Effector memory CD4-positive, alpha-beta T cell (primary cell): ENCODE measurements at regions not wholly inside any gene's neighbourhood (a gene's known extent, or its start where the extent isn't known, plus 50 kb on each side); places are given as distances from the start of the nearest gene placed in this dataset.

Source experiments
- DNase-seq, 3 donors: peaks; one replicate each; pipeline ENCODE4 v3.0.0-alpha.2; 2020
- H3K27ac ChIP-seq: 2 replicates; pipeline ENCODE4 v1.7.0; 2013; ENCODE audit warnings: mild to moderate bottlenecking, low read length, moderate library complexity; ENCODE audit not compliant: insufficient read depth, poor library complexity, severe bottlenecking
- H3K27me3 ChIP-seq: replicated peaks from 2 replicates; pipeline ENCODE4 v1.7.0; 2013; ENCODE audit warnings: mild to moderate bottlenecking, low read length; ENCODE audit not compliant: insufficient read depth, control insufficient read depth, poor library complexity, severe bottlenecking
- H3K36me3 ChIP-seq: 2 replicates; pipeline ENCODE4 v1.7.0; 2013; ENCODE audit warnings: mild to moderate bottlenecking, low read length, moderate library complexity; ENCODE audit not compliant: control insufficient read depth, insufficient read depth
- H3K4me1 ChIP-seq: 2 replicates; pipeline ENCODE4 v1.7.0; 2013; ENCODE audit warnings: low read length, mild to moderate bottlenecking; ENCODE audit not compliant: control insufficient read depth, insufficient read depth, poor library complexity, severe bottlenecking
- H3K4me3 ChIP-seq: 2 replicates; pipeline ENCODE4 v1.7.0; 2013; ENCODE audit warnings: low read length, low read depth, mild to moderate bottlenecking; ENCODE audit not compliant: insufficient read depth, poor library complexity, severe bottlenecking
- H3K9me3 ChIP-seq: 2 replicates; pipeline ENCODE4 v1.7.0; 2013; ENCODE audit warnings: mild to moderate bottlenecking, low read length, moderate library complexity; ENCODE audit not compliant: control insufficient read depth

DNA sequence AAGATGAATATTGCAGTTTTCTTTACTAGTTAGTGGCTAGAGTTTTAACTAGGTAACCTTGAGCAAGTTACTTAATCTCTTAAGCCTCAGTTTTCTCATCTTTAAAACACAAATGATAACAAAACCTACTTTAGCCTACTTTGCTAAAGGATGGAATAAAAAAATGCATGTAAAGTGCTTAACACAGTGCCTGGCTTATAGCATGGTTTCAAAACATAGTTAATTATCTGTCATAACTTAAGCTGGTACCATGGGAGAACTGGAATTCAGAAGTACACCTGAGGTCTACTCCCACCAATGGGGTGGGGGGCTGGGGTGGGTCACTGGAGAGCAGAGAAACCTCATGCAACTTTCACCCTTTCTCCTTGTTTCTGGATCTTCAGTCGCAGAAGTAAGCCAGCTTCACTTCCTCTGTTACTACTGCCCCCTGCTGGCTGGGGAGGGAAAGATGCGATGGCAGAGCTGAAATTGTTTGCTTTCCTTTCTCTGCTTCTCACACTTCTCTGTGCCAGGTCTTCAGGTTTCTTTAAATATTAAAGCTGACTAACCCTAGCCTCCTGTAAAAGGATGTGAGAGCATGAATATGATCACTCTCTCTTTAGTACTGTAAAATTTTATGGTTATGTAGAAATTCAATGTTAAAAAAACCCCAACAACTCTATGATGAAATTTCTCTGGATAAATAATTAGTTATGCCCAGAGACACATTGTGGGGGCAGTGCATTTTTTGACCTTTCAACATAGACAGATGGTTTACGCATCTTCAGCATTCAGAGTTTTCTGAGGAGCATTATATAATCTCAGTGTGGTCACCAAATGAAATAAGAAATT lies 324.2 kb downstream of the HLX start:
- Histone ChIP-seq H3K27me3 (no peaks in the 10 kb centered on the region), H3K4me1 (no peaks in the 10 kb centered on the region), H3K4me3 (no peak overlapping the region), H3K27ac (no peak overlapping the region), H3K36me3 (no peaks in the 10 kb centered on the region), H3K9me3 (no peaks in the 10 kb centered on the region)
- DNase-seq, result peak in 2 of 3 donors; percentile 1 to 21

DNA sequence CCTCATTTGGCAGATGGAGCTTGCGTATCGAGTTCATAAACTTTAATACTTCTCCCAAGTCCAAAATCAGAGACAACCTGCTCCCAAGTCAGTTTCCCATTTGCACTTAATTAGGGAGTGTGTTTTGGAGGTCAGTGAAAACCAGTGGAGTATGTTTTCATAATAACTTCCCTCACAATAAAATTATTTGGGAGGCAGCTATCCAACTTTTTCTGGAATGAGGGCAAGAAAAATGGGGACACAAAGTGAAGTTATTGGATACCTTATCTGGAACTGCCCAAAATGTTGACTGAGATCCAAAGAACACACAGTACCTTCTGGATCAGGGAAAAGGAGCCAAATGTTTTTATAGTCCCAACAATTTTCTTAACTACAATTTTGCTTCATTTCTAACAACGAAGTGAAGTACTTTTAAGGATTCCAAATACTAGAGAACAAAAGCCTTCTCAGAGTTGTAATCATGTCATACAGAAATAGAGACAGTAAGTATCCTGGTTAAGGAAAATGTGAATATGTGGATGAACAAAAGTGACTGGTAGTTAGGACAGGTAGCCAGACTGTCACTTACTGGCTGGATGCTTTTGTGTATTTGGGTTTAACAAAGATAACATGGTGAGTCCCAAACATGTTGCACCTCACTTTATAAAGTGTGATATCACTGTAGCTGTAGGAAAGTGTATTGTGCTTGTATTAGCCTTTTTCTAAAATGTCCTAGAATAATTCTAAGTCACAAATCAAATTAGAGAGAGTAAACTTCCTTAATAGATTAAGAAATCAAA lies 325.0 kb downstream of the HLX start:
- no peaks in the 10 kb centered on the region for H3K36me3 ChIP-seq
- H3K4me1 ChIP-seq, result no peaks in the 10 kb centered on the region
- no peak overlapping the region for H3K27ac ChIP-seq
- no peaks in the 10 kb centered on the region for H3K27me3 ChIP-seq
- no peak for DNase-seq
- no peaks in the 10 kb centered on the region for H3K9me3 ChIP-seq
- H3K4me3 ChIP-seq, result no peak overlapping the region

DNA sequence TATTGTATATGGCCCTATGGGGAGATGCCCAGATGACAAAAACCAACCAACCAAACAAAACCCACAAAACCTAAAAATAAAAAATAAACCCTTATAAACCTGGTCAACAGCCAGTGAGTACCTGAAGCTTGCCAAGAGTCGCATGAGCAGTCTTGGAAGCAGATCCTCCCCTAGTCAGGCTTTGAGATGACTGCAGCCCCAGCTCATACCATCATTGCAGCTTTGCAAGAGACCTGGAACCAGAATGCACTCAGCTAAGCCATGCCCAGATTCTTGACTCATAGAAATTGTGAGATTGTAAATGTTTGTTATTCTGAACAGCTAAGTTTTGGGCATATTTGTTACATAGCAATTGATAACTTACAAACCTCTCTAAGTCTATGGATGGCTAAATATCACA lies 326.8 kb downstream of the HLX start:
- no peak for DNase-seq
- H3K4me3 ChIP-seq, result no peak overlapping the region
- no peaks in the 10 kb centered on the region for H3K27me3 ChIP-seq
- H3K36me3 ChIP-seq, result no peaks in the 10 kb centered on the region
- H3K9me3 ChIP-seq, result no peaks in the 10 kb centered on the region
- H3K4me1 ChIP-seq, result no peaks in the 10 kb centered on the region
- no peak overlapping the region for H3K27ac ChIP-seq

DNA sequence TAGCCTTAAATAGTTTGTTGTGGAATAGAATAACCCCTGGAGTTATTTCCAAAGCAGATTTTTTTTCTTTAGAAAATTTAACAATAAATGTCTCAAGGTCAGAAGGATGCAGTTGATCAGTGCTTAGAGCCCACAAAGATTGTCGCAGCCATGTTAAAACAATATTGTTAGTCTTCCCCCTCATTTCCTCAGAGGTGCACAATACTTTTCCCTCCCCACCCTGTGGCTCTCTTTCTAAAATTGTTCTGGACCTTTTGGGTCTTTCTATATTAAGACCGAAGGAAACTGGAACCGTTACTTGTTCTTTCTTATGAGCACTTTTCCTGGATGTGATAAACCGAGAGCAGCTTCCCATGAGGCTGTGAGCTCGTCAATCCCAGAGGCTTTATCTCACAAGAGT lies 333.7 kb downstream of the HLX start:
- Histone ChIP-seq H3K36me3 (no peaks in the 10 kb centered on the region), H3K27ac (no peak overlapping the region), H3K4me1 (no peaks in the 10 kb centered on the region), H3K27me3 (no peaks in the 10 kb centered on the region), H3K9me3 (no peaks in the 10 kb centered on the region), H3K4me3 (no peak overlapping the region)
- DNase-seq, result no peak

DNA sequence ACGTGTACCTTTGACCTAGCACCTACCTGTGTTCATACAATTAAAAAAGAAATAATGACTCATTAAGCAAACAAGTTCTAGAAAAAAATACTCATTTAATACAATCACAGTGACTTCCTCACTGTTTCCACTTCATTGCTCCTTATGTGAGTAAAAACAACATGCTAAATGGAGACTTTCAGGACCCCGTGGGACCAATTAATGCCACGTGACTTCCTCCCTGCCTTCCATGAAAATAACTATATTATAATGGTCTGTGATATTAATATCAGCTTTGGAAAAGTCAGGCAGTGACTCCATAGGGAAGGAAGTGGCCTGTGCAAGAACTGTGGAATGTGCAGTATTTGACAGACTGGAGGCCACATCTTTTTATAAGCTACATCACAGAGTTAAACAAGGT lies 337.8 kb downstream of the HLX start:
- Histone ChIP-seq H3K27me3 (no peaks in the 10 kb centered on the region), H3K27ac (no peak overlapping the region), H3K4me3 (no peak overlapping the region), H3K9me3 (no peaks in the 10 kb centered on the region), H3K4me1 (no peaks in the 10 kb centered on the region), H3K36me3 (no peaks in the 10 kb centered on the region)
- no peak for DNase-seq

DNA sequence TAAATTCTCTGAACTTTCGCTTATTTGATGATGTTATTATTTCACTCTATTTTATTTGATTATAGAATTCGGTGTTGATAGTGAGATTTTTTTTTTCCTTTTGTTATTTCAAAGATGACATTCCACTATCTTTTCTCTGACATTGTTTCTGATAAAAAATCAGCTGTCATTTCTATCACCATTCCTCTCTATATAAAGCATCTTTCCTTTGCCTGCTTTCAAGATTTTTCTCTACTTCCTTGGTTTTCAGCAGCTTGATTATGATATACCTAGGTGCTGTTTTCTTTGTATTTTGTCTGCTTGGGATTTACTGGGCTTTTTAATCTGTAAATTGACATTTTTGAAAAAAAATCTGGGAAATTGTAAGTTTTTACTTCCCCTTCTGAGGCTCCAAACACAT lies 344.0 kb downstream of the HLX start:
- Histone ChIP-seq H3K36me3 (no peaks in the 10 kb centered on the region), H3K27ac (no peak overlapping the region), H3K4me3 (no peak overlapping the region), H3K27me3 (no peaks in the 10 kb centered on the region), H3K4me1 (no peaks in the 10 kb centered on the region), H3K9me3 (no peaks in the 10 kb centered on the region)
- no peak for DNase-seq

DNA sequence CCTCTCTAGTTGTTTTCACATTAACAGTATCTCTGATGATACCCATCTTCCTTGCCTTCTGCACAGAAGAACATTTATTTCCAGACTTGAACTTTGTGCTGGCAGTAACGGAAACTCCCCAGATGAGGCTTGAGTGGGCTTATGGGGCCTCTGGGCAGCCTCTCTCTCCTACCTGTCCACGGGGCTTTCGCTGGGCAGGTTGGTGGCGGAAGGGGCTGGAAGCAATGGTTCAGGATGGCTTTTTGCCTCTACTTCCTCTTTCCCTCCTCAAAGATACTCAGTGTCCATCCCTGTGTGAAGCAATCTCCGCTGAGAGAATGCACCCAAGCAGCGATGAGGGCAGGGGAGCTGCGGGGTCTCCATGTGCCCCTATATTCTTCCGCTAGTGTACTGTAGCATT lies 348.2 kb downstream of the HLX start:
- no peak for DNase-seq
- no peaks in the 10 kb centered on the region for H3K4me1 ChIP-seq
- H3K9me3 ChIP-seq, result no peaks in the 10 kb centered on the region
- H3K36me3 ChIP-seq, result no peaks in the 10 kb centered on the region
- H3K27me3 ChIP-seq, result no peaks in the 10 kb centered on the region
- no peak overlapping the region for H3K4me3 ChIP-seq
- no peak overlapping the region for H3K27ac ChIP-seq

DNA sequence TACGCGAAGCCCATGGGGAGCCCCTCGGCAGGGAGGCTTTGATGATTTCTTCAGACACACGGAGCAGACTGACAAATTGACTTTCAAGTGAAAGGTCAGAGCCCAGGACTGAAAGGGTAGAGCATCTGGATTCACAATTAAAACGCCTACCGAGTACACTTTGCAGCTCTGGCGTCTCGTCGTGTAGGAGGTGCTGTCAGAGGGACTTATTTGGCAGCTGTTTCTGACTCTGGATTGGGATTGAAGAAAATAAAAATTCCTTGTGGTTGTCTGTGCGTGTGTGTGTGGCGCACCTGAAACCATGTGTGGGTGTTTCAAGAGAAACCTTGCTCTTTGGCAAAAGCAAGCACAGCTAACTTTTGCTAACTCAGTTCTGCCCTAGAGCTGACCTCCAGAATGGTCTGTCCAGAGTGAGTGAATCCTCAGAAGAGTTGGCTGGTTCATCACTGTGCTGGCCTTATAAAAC lies 348.7 kb downstream of the HLX start:
- Histone ChIP-seq H3K27ac (no peak overlapping the region), H3K36me3 (no peaks in the 10 kb centered on the region), H3K4me3 (no peak overlapping the region), H3K27me3 (no peaks in the 10 kb centered on the region), H3K4me1 (no peaks in the 10 kb centered on the region), H3K9me3 (no peaks in the 10 kb centered on the region)
- DNase-seq, result no peak

DNA sequence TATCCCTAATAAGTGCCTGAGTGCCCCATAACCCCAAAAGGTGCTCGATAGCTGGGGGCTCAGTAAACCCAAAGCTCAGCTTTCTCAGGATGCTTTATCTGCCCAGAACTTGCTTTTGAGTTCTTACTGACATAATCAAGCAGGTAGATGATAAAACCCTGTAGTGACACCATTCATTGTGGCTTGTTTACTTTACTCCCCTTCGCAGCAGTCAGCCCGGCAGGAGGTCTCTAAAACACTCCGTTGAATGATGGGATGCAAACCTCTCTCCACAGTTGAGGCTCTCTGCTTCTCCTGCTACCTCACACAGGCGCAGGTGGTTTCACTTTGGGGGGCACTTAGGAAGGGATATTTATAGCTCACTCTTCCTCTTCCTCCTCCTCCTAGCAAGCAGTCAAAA lies 349.4 kb downstream of the HLX start:
- Histone ChIP-seq H3K27ac (no peak overlapping the region), H3K4me1 (no peaks in the 10 kb centered on the region), H3K4me3 (no peak overlapping the region), H3K36me3 (no peaks in the 10 kb centered on the region), H3K27me3 (no peaks in the 10 kb centered on the region), H3K9me3 (no peaks in the 10 kb centered on the region)
- no peak for DNase-seq

DNA sequence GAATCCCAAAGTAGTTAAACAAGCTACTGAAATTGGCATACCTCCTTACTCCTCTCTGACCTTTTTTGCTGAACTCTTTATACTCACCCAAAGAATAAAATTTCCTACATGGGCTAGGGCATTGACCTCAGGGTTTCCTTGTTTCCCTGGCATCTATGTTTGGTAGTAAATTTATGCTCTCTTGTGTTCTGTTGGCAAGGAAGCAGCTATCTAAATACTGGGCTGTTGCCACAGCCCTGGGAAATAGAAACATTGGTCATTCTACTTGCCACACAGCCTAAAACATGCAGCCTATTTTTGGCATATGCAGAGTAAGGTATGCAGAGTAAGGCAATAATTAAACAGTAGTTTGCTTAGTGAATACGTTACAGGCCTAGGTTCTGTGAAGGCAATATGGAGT lies 351.4 kb downstream of the HLX start:
- no peak overlapping the region for H3K27ac ChIP-seq
- DNase-seq, result no peak
- H3K36me3 ChIP-seq, result no peaks in the 10 kb centered on the region
- no peaks in the 10 kb centered on the region for H3K27me3 ChIP-seq
- no peak overlapping the region for H3K4me3 ChIP-seq
- H3K9me3 ChIP-seq, result no peaks in the 10 kb centered on the region
- H3K4me1 ChIP-seq, result no peaks in the 10 kb centered on the region
